Transverse colon (tissue), 4 donors: ENCODE measurements at regions not wholly inside any gene's neighbourhood (a gene's known extent, or its start where the extent isn't known, plus 50 kb on each side); places are given as distances from the start of the nearest gene placed in this dataset.

Source experiments
- POLR2AphosphoS5 ChIP-seq, 3 donors: sonication (generic); formaldehyde crosslinking; IDR thresholded peaks; one replicate each; pipeline ENCODE4 v1.6.1; 2016; ENCODE audit warnings: antibody characterized with exemption in 3 of 3
- TF ChIP-seq, protein P1 (sequence below), 5 experiments: fragments of 200-600 bp in 3 of 5; fragments of 450-650 bp in 2 of 5; sonication (generic) in 3 of 5; IDR thresholded peaks; 1 replicate in 2 of 5; 2 replicates in 3 of 5; pipeline ENCODE4 v1.5.1; 2016 to 2017; ENCODE audit warnings: antibody characterized with exemption in 5 of 5, inconsistent platforms in 3 of 5, mild to moderate bottlenecking in 2 of 5, moderate library complexity in 1 of 5

DNA sequence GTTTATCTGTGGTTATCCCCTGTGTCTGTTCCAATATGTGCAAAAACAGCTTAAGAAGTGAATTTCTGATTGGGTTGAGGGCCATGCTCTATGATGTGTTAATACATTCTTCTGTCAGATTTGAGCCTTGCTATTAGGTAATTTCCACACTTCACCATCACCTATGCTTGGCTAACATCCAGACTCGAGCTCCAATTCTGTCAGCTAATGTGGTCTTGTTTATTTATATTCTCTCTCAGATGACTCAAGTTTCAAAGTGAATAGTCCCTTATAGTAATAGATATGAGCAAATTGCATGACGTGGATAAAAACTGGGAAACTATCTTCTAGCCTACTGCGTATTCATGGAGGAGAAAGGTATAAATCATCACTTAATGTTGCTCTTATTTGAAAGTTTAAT is 451.3 kb downstream of the SNAPC1 start:
- TF ChIP-seq, protein P1, sequence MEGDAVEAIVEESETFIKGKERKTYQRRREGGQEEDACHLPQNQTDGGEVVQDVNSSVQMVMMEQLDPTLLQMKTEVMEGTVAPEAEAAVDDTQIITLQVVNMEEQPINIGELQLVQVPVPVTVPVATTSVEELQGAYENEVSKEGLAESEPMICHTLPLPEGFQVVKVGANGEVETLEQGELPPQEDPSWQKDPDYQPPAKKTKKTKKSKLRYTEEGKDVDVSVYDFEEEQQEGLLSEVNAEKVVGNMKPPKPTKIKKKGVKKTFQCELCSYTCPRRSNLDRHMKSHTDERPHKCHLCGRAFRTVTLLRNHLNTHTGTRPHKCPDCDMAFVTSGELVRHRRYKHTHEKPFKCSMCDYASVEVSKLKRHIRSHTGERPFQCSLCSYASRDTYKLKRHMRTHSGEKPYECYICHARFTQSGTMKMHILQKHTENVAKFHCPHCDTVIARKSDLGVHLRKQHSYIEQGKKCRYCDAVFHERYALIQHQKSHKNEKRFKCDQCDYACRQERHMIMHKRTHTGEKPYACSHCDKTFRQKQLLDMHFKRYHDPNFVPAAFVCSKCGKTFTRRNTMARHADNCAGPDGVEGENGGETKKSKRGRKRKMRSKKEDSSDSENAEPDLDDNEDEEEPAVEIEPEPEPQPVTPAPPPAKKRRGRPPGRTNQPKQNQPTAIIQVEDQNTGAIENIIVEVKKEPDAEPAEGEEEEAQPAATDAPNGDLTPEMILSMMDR (IDR thresholded peaks at IDR 0.05): no peak
- TF ChIP-seq POLR2AphosphoS5 (IDR thresholded peaks at IDR 0.05): no peak
